ENCODE measurements at regions not wholly inside any gene's neighbourhood (a gene's known extent, or its start where the extent isn't known, plus 50 kb on each side); places are given as distances from the start of the nearest gene placed in this dataset.

- H3K4me1 ChIP-seq, result no peaks in the 10 kb centered on the region
- no peak overlapping the region for H3K4me3 ChIP-seq
- no peak for TF ChIP-seq CTCF (IDR thresholded peaks at IDR 0.05; ENCODE audit: borderline replicate concordance)
- H3K36me3 ChIP-seq, result no peaks in the 10 kb centered on the region
- peaks cover 8% of the 10 kb centered on the region for H3K9me3 ChIP-seq (replicated peaks)
- H3K27ac ChIP-seq (replicated peaks), result no peak overlapping the region
- intact Hi-C loops (cut with micrococcal nuclease), result no loop called here
- no peak for DNase-seq
- peaks cover 57% of the 10 kb centered on the region for H3K27me3 ChIP-seq (ENCODE audit: low read depth)
Observed at GRCh38 chr11:2071748-2072385, 67.3 kb downstream of the IGF2 start.
